ENCODE measurements at regions not wholly inside any gene's neighbourhood (a gene's known extent, or its start where the extent isn't known, plus 50 kb on each side); places are given as distances from the start of the nearest gene placed in this dataset.
A peak's percentile ranks its signal among the peaks of the same experiment; 100 is the strongest.
"Not testable (repeated sequence)": the region's sequence is repeated elsewhere in the genome, so short reads cannot be mapped to it uniquely, and the experiment has no call there.

DNA sequence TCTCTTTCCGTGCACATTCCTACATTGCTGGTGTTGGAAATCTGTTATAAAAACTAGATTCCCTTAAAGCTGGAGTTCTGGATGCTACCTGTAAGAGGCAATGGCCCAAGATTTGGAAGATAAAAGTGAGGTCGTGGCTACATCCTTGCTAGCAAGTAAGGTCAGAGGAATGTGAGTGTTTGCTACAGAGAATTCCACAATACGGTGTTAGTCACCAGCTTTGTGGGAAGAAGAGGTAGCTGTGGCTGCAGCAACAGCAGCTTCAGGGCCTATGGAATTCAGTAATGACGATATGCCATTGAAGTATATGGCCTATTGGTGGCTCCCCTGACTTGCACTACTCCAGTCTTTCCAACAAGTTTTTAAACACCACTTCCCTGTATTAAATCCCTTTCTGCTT, 227.7 kb upstream of the TMEM260 start:
- DNase-seq (ENCODE audit: low read depth), result peak; percentile 88

DNA sequence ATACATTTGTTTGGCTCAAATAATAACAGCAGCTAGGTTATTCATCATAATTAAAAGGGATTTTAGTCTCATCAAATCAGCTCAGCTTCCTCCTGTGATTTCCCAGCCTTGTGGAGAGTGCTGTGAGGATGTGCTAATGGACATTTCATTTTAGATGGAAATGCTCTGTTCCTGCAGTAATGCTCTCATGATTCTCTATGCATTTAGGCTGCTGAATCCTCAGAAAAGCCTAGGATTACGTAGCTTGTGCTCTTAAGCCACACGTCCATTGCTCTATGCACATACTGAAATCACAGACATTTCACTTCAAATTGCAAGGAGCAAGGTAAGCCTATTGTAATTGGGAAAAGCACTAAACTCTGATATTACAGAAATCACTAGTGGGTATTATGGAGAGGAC, 226.6 kb upstream of the TMEM260 start:
- no peak for DNase-seq (ENCODE audit: low read depth)

DNA sequence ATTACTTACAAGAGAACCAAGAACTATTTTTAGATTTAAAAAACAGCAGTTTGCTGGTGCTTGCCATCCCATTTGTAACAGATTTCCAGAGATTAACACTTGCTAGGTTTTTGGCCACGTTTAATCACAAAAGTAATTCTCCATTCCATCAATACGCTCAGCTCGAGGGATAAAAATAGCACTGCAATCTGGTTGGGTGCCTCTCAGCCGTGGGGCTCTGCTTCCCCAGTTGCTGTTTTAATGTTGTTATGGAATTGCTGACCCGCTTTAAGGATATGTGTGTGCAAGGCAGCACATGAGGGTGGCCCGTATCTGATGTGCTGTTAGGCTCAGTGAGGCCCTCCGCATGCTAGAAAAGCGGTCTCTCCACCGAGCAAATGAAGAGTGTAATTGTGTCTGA, 222.2 kb upstream of the TMEM260 start:
- no peak for DNase-seq (ENCODE audit: low read depth)

DNA sequence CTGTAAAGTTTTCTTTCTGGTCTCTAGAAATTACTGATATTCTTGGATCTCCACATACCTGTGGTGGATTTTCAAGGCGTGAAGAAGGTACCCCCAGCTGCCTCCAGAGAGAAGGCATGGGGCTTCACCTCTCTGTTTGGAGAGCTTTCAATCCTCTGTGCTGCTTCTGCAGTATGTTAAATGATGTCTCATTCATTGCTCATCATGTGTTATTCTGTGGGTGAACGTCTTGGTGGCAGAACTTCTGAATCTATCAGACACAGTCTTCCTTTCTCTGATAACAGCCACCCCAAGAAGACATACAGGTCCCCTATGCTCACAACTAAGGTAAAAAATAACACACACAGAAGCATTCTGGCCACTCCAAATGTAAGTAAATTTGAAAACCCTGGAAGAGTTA, 221.3 kb upstream of the TMEM260 start:
- no peak for DNase-seq (ENCODE audit: low read depth)

DNA sequence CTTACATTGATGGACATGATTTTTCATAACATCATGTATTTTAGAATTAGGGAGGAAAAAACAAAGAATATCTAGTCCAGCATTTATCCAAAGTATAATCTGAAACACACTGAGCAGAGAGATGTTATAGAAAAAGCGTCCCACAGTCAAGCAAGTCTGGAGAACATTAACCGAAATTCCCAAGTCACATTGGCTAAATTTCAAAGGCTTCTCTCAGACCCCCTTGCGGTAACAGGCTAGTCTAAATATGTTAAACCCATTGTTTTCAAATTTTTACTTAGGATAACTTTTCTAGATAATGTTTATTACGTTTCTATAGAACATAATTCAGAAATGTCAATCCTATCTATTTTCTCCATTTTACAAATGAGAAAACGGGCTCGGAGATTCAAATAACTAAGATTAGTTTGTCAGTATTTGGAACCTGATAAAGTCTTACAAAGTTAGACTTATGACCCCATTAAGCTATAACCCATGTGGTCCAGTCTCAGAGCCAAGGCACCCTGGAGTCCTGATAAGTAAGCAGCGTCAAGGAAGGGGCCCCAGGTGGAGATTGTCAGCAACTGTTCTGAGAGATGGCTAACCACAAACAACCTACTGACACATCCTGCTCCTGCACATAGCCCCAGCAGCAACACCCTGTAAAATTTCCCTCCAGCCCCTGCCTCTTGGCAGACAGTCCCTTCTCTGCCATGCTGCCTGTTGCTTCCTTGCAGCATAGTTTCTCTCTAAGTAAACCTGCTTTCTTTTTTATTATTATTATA, 220.6 kb upstream of the TMEM260 start:
- no peak for DNase-seq (ENCODE audit: low read depth)

DNA sequence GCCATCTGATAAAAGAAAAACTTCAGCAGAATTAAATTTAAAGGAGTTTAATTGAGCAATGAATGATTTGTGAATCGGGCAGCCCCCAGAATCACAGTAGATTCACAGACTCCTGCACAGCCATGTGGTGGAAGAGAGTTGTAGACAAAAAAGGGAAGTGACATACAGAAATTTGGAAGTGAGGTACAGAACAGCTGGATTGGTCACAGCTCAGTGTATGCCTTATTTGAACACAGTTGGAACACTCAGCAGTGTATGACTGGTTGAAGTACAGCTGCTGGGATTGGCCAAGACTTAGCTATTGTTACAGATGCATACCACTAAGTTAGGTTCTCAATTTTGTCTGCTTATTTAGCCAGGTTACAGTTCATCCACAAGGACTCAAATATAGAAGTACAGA, 213.9 kb upstream of the TMEM260 start:
- not testable (repeated sequence) for DNase-seq (ENCODE audit: low read depth)

DNA sequence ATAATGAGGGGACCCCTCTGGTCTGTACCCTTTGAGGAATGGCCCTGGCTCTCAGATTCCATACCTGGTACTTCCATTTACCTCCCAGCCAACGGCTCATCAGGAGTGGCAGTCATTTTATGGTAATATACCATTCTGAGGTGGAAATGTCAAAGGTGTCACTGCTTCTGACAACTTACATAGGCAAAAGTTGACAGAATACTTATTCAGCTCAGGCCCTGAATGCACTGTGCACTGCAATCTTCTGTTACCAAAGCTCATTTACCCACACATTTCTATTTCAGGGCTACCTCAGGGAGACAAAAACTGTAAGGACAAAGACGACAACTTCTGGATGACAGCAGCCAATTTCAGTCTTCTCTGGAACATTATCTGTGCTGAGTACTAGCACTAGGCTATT, 212.2 kb upstream of the TMEM260 start:
- no peak for DNase-seq (ENCODE audit: low read depth)

DNA sequence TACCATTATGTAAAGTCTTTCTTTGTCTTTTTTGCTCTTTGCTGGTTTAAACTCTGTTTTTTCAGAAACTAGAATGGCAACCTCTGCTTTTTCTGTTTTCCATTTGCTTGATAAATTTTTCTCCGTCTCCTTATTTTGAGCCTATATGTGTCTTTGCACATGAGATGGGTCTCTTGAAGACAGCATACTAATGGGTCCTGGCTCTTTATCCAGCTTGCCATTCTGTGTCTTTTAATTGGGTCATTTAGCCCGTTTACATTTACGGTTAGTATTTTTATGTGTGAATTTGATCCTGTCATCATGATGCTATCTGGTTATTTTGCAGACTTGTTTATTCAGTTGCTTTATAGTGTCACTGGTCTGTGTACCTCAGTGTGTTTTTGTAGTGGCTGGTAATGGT, 207.9 kb upstream of the TMEM260 start:
- DNase-seq (ENCODE audit: low read depth), result no peak

DNA sequence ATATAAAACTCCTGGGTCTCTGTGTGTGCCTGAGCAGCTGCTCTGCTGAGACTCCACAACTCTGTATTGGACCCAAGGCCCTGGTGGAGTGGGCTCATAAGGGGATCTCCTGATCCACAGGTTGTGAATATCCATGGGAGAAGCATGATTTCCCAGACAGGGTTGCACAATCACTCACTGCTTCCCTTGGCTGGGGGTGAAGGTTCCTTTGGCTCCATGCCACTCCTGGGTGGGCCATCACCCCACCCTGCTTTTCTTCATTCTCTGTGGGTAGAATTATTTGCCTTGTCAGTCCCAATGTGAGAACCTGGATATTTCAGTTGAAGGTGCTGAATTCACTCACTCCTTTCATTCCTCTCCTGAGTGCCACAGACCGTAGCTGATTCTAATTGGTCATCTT, 205.2 kb upstream of the TMEM260 start:
- DNase-seq (ENCODE audit: low read depth), result no peak

DNA sequence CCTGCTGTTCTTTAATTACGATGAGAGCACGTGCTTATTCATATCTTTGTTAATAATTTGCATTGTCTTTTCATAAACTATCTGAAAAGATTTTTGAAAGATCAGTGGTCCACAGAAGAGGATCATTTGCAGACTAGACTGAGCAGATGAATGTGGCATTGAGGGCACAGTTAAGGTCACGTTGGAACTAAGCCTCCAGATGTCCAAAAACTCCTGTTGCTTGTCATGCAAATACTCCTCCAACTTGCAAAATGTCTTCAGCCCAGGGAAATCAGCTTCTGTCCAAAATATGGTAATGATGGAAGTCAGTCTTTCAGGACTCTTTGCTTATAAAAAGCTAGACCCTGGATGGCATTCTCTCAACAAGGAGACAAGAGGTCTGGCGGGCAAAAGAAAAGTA, 201.6 kb upstream of the TMEM260 start:
- DNase-seq (ENCODE audit: low read depth), result no peak

DNA sequence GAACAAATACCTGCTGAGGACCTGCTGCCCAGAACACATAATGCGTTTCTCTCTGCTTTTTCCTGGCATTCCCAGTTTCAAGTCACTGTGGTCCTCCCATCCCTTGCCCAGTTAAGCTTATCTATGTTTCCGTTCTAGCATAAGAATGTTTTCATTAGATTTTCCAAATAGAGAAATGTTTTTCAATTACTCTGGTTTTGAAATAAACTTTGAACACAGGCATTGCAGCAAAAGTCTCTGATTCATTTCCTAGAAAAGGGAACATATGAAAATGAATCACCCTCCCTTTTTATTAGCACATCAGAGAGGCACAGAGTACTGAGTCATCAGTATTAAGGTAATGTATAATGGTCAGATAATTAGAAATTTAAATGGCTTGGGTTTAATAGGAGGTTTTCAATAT, 201.1 kb upstream of the TMEM260 start:
- DNase-seq (ENCODE audit: low read depth), result peak; percentile 71

DNA sequence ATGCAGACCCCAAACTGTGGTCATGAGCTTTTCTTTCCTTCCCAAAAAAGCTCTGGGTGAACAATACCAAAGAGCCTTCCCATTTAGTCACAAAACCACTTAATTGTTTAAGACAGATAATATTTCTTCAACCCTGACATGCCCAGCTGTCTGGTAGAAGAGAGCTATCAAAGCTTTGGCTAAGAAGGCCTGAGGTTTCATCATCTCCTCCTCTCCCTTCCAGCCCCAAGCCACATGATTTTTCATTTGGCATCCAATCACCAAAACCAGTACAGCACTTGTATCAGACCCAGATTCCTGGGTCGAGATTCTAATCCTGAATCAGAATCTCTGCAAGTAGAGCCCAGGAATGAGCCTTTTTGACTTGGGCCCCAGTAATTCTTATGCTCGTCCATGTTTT, 199.6 kb upstream of the TMEM260 start:
- DNase-seq (ENCODE audit: low read depth), result no peak

DNA sequence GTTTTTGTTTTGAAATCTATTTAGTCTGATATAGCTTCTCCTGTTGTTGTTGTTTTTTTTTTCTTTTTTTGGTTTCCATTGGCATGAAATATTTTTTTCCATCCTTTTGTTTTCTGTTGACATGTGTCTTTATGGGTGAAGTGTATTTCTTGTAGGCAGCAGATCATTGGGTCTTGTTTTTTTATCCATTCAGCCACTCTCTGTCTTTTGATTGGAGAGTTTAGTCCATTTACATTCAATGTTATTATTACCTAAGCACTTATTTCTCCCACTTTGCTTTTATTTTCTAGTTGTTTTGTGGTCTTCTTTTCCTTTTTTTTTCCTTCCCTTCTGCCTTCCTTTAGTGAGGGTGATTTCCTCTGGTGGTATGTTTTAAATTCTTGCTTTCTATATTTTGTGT, 193.6 kb upstream of the TMEM260 start:
- no peak for DNase-seq (ENCODE audit: low read depth)

DNA sequence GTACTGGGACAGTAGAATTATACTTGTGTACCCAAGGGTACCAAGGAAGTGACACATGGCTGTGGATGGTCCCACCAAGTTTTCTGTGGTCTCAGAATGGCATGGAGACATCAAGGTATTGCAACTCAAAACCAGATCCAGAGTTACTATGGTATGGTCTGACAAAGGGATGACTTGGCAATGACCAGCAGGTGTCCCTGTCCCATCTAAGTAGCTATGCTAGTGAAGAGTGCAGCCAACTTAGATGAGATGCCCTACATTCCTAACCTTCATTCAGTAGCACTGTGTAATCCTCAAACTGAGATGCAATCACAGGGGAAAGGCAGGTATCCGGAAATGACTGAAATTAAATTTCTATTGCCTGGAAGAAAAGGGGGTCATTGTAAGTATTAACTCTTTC, 188.7 kb upstream of the TMEM260 start:
- no peak for DNase-seq (ENCODE audit: low read depth)

DNA sequence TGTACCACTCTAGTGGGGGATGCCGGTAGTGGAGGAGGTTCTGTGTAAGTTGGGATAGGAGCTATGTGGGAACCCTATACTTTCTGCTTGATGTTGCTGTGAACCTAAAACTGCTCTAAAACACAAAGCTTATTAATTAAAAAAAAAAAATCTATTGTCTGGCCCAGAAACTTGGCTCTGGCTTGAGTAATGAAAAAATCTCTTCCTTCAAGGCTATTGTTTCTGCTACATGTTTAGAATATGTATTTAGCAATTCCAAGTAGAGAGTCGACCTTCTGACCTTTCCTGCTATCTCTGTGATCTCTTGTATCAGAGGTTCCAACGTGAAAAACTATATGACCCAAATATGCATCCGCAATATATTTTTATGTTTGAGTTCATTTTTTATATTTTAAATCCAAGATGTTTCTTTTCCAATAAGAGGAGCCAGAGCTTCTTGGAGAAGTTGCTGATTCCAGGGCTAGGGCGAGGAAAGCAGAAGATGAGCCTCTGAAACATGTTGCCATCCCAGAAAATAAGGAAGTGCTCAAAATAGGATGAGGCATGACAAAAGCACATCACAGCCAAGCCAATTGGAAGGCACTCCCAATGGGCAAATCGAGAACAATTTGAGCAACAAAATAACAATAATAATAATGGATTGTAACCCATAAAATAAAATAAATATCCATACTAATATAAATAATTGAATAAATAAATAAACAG, 184.6 kb upstream of the TMEM260 start:
- DNase-seq (ENCODE audit: low read depth), result no peak

DNA sequence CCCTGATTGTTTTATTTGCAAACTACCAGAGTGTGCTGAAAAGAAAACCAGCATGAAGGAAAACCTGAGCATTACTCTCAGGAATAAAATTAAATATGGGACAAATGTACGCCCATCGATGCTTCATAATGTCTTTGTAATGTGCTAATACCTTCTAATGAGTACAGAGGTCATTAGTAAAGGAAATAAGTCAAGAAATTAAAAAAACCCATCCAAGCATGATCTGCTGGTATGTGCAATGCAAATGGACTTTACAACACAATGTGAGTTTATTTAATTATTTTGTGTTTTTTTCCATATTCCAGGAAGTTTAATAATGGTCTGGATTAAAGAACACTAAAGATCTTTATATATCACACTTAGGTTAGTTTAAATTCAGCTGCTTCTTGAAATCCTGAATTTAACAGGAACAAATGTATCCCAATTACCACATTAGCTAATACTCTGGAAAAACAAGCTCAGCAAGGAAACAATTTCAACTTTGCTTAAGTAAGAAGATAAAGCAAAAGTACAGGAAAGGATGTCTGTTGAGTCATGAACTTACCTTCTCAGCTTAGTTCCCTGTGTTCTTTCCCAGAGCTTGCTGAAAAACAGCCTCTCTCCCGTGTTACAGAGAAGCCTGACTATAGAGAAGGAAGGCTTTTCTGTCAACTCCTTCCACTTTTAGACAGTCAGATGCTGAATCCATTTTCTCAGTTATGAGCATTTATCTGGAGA, 179.3 kb upstream of the TMEM260 start:
- DNase-seq (ENCODE audit: low read depth), result no peak

DNA sequence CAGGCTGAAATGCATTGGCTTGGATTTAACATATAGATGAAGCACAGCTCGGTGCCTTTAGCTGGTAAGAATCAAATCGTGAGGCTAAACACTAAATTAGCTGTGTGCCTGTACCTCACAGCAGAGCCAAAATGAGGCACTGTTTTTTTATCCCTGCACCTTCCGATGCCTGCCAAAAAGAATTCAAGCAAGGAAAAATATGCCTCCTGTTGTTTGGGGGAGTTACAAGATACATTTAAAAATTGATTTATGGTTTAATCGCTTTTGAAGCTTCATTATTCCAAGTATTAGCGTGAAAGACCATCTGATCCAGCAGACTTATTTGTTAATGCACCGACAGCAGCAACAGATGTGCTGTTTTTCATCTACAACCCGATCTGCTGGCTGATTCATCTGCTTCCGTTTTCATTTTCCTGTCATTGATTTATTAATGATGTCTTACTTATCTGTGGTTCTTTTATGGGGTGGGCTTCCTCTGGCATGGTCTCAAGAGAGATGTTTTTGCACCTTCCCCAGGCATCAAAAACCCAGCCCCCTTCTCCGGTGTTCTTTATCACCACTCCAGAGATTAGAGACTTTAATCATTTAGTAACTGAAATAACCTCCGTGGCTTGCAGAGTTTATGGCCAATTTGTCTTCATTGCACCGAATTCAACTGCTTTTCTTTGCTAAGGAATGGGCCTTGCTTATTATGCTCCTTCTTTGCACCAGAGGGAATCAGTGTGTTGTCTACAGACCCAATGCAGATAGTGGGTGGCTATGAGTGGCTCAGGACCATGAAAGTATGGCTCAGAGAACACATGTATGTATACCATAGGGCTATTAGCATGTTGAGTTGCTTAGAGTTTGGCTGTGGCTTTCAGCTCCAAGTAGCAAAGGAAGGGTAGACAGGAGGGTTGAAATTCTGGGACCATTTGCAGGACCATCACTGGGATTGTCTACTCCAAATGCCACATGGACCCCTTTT, 166.8 kb upstream of the TMEM260 start:
- DNase-seq (ENCODE audit: low read depth), result no peak

DNA sequence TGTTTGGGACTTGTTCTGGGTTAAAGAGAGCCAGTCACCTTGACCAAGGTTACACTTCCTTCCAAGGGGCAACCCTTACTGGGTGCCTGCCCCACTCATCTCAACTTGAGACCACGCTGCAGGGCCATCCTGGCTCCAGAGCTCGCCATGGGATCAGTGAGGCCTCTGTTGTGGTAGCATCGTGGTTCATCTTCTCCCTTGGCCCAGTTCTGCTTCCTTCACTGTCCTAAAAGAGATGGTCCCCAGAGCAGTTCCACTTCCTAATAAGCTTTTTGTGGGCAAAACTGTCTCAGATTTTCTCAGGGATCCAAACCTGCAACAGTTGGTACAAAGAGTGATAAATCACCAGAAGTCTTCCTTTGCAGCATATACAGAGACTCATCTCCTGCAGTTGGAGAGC, 165.9 kb upstream of the TMEM260 start:
- DNase-seq (ENCODE audit: low read depth), result no peak

DNA sequence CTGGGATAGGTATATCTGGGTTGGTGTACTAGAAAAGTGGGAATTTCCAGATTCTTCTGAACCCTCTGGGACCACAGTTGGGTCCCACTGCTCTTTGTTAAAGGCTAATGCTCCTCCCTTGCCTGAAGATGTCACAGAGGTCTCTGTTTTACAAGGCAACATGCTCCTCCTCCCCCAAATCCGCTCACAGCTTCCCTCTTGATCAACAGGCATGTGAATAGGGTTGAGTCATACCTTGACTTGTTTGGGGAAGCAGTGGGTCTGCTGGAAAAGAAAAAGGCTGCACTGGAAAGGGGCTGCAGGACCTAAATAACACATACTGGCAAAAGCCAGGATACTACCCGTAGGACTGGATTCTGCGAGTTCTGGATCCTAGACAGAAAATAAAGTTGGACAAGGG, 165.4 kb upstream of the TMEM260 start:
- DNase-seq (ENCODE audit: low read depth), result no peak

DNA sequence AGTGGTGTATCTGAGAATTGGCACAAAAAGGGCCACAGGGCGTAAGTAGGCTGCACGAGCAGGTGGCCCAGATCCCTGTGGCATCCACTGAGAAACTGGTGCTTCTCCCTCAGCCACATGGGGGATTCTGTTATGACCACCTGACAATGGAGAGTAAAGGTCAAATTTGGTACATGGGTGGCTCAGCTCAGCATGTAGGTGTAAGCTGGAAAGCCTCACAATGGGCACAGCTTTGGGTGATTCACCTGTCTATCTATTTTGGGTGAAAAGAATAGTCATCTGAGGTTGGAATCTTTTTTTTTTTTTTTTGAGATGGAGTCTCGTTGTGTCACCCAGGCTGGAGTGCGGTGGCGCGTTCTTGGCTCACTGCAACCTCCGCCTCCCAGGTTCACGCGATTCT, 163.4 kb upstream of the TMEM260 start:
- DNase-seq (ENCODE audit: low read depth), result no peak

DNA sequence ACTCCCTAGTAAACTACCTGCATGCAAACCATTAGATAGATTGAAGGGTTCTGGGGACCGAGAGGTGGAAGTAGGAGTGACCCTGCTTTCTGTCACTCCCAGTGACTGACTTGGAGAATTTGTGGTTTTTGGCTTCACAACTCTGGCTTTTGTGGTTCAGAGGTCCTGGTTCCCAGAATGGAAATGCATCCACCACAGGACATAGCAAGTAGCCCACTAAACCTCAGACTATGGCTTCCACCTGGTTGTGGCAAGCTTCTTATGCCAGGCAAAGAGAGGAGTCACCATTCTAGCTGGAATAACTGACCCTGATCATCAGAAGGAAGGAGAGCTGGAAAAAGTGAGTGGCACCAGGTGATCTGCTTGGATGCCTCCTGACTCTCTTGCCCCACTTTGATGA, 162.4 kb upstream of the TMEM260 start:
- no peak for DNase-seq (ENCODE audit: low read depth)

DNA sequence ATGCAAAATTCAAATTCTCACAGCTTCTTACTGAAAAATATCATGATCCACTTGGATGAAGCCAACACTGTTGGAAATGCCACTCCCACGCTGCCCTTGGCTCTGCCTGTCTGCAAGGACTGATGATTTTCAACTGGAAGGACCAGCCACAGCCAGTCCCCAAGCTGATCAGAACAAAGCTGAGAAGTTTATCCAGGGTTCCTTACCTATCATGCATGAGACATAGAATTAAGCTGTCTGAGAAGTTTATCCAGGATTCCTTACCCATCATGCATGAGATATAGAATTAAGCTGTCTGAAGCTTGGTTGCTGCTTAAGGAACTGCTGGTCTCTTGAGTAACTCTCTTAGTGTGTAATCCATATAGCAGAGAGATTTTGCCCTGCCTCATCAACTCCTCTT, 159.8 kb upstream of the TMEM260 start:
- no peak for DNase-seq (ENCODE audit: low read depth)

Data from EH (cell line).